ENCODE measurements at regions not wholly inside any gene's neighbourhood (a gene's known extent, or its start where the extent isn't known, plus 50 kb on each side); places are given as distances from the start of the nearest gene placed in this dataset.
"Not testable (repeated sequence)": the region's sequence is repeated elsewhere in the genome, so short reads cannot be mapped to it uniquely, and the experiment has no call there.

- Mint-ChIP-seq H3K4me1 (ENCODE audit: low read depth in 2 of 2) (peaks cover 4 to 5% of the 10 kb centered on the region in 2 donors), H3K36me3 (ENCODE audit: insufficient read depth) (no peaks in the 10 kb centered on the region), H3K27ac (no peak overlapping the region), H3K4me3 (no peak overlapping the region), H3K27me3 (peaks cover 6 to 7% of the 10 kb centered on the region in 2 donors), H3K9me3 (peaks cover 3 to 12% of the 10 kb centered on the region in 2 donors)
- DNase-seq (no peak), ATAC-seq (replicated peaks) (no peak)
Measured at GRCh38 chr11:109061394-109061793, 360.6 kb upstream of the C11orf87 start.

DNA sequence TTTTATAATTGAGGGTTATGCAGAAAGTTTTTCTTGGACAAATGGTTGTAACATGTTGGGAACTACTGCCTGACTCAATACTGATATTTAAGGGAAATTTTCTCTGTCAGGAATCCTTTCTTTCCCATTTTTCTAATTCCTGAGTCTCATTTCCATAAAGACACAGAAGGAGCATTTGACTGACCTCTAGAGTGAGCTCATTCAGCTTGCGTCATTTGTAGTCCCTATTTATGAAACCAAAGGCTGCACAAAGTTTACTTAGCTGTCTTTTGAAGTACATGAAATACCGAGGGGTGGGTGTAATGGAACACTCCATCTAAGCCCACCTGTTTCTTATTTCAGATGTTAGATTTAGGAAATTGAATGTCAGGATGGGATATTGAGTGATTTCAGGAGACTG, 359.5 kb upstream of the C11orf87 start:
- Mint-ChIP-seq H3K36me3 (ENCODE audit: insufficient read depth) (no peaks in the 10 kb centered on the region), H3K4me3 (no peak overlapping the region)
- no peak for DNase-seq

DNA sequence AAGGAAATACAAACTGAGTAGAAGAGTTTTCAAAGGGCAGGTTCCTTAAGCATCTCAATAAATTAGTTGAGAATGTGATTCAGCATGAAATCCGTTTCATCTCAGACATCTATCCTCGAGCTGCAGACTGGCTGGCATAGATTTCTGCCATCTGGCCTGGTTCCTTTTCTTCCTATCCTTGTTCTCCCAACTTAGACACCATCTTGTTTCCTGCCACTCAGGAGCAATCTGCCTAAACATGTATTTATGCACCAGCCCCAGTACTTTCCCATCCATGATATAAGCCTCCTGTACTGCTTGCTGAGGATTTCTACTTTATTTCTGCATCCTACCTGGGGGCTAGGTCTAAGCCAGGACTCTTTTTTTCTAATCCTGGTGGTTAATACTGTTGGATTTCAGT, 359.1 kb upstream of the C11orf87 start:
- Mint-ChIP-seq H3K27ac (no peak overlapping the region), H3K9me3 (peaks cover 3 to 13% of the 10 kb centered on the region in 2 donors), H3K4me1 (ENCODE audit: low read depth in 2 of 2) (peaks cover 4 to 5% of the 10 kb centered on the region in 2 donors), H3K36me3 (ENCODE audit: insufficient read depth) (no peaks in the 10 kb centered on the region), H3K4me3 (no peak overlapping the region), H3K27me3 (peaks cover 7 to 8% of the 10 kb centered on the region in 2 donors)
- ATAC-seq (replicated peaks) (no peak), DNase-seq (no peak)

More for the DNA sequence above, 359.5 kb upstream of the C11orf87 start:
- H3K27me3 Mint-ChIP-seq = peaks cover 7 to 8% of the 10 kb centered on the region in 2 donors
- peaks cover 4 to 5% of the 10 kb centered on the region in 2 donors for H3K4me1 Mint-ChIP-seq (ENCODE audit: low read depth in 2 of 2)
- H3K27ac Mint-ChIP-seq = no peak overlapping the region
- H3K9me3 Mint-ChIP-seq = peaks cover 3 to 13% of the 10 kb centered on the region in 2 donors
- no peak for ATAC-seq (replicated peaks)

- not testable (repeated sequence) for H3K27me3 Mint-ChIP-seq; H3K27ac Mint-ChIP-seq; H3K36me3 Mint-ChIP-seq (ENCODE audit: insufficient read depth); H3K4me3 Mint-ChIP-seq; H3K4me1 Mint-ChIP-seq (ENCODE audit: low read depth in 2 of 2)
- ATAC-seq (replicated peaks) (peak; percentile 36), DNase-seq (peak in 1 of 3 experiments; percentile 5)
- H3K9me3 Mint-ChIP-seq = peaks cover 3 to 13% of the 10 kb centered on the region in 2 donors
Measured at GRCh38 chr11:109064618-109065311, 357.2 kb upstream of the C11orf87 start.

- H3K27me3 Mint-ChIP-seq = peaks cover 0 to 3% of the 10 kb centered on the region in 2 donors
- DNase-seq (no peak), ATAC-seq (replicated peaks) (no peak)
- H3K4me3 Mint-ChIP-seq = no peak overlapping the region
- H3K4me1 Mint-ChIP-seq (ENCODE audit: low read depth in 2 of 2) = no peaks in the 10 kb centered on the region
- H3K27ac Mint-ChIP-seq = no peak overlapping the region
- H3K36me3 Mint-ChIP-seq (ENCODE audit: insufficient read depth) = no peaks in the 10 kb centered on the region
- H3K9me3 Mint-ChIP-seq = peaks cover 0 to 8% of the 10 kb centered on the region in 2 donors
Measured at GRCh38 chr11:109071262-109071661, 350.7 kb upstream of the C11orf87 start.

DNA sequence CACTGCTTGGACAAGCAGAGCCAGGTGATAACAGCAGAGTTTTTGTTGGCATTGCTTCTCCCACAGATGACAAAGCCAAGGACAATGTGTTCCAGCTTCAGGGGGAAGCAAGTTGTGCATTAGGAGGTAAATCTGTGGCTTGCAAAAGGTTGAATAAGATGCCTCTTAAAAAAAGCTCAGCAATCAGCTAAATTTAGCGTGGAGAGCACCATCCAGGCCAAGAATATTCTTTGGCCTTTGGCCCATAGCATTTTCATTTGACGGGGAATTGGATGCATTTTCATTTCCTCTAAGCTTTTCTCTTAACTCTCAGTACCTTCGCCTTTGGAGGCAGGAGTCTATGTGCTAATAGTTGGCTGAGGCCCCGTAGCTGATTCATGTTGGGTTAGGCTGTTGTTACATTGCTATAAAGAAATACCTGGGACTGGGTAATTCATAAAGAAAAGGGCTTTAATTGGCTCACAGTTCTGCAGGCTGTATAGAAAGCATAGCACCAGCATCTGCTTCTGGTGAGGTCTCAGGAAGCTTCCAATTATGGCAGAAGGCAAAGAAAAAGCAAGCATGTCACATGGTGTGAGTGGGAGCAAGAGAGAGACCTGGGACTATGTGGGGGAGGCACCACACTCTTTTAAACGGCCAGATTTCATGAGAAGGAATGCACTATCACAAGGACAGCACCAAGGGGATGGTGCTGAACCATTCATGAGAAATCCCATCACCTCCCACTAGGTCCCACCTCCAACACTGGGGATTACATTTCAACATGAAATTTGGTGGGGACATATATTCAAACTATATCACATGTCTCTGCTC, 350.1 kb upstream of the C11orf87 start:
- Mint-ChIP-seq H3K4me3 (no peak overlapping the region), H3K27ac (no peak overlapping the region), H3K27me3 (no peaks in the 10 kb centered on the region), H3K4me1 (ENCODE audit: low read depth in 2 of 2) (no peaks in the 10 kb centered on the region), H3K36me3 (ENCODE audit: insufficient read depth) (no peaks in the 10 kb centered on the region), H3K9me3 (peaks cover 0 to 6% of the 10 kb centered on the region in 2 donors)
- DNase-seq (no peak), ATAC-seq (replicated peaks) (no peak)

DNA sequence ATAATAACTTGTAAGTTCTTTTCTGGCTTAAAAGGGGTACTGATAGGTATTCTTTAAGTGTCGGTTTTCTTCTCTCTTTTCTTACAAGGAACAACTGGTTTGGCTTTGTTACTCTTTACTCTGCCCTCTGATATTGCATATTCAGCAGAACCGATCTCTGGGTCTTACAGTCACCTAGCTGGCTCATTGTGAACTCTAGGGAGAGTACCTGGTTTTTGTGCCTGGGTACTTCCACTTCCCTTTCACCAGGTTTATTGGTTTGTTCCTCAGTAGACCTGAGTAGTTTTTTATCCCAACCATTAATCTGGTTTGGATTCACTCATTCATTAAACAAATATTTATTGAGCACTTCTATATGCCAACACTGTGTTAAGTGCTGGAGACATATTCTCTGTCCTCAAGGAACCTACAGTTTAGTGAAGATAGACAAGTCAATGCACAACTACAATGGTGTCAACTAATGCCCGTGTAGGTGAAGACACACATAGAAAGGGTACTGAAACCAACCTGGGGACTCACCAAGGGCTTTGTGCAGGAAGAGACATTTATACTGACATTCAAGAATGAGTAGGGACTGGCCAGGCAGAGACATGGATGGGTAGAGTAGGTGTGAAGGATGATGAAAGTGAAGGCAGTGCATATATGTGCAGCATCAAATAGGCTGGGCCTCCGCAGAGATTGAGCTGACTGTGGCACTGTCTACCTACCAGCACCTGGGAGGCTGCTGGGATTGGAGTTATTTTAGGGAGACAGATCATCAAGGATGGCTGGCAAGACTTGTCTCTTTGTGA, 348.8 kb upstream of the C11orf87 start:
- no peaks in the 10 kb centered on the region for H3K27me3 Mint-ChIP-seq
- DNase-seq (no peak), ATAC-seq (replicated peaks) (no peak)
- no peak overlapping the region for H3K27ac Mint-ChIP-seq
- H3K36me3 Mint-ChIP-seq (ENCODE audit: insufficient read depth) = no peaks in the 10 kb centered on the region
- H3K9me3 Mint-ChIP-seq = peaks cover 0 to 6% of the 10 kb centered on the region in 2 donors
- H3K4me1 Mint-ChIP-seq (ENCODE audit: low read depth in 2 of 2) = no peaks in the 10 kb centered on the region
- no peak overlapping the region for H3K4me3 Mint-ChIP-seq

DNA sequence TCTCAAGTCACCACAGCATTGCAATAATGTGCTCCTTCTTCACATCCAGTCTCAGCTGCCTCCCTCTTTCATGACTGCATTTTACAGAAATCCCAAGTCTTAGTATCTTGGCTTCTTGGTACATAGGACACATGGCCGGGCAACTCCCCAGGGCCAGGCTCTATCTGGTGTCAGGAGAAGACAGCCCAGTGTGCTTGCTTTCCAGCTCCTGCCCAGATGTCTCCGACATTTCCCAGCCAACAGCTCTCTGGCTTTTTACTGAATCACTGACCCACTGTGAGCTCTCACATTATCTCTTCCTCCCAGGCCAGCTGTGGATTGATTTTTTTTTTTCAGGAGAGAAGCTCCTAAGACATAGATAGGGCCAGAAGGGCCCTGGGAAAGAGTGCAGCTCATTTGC, 346.0 kb upstream of the C11orf87 start:
- Mint-ChIP-seq H3K4me1 (ENCODE audit: low read depth in 2 of 2) (no peaks in the 10 kb centered on the region), H3K27me3 (no peaks in the 10 kb centered on the region), H3K9me3 (no peaks in the 10 kb centered on the region), H3K4me3 (no peak overlapping the region), H3K36me3 (ENCODE audit: insufficient read depth) (no peaks in the 10 kb centered on the region), H3K27ac (no peak overlapping the region)
- ATAC-seq (replicated peaks) (no peak), DNase-seq (no peak)

DNA sequence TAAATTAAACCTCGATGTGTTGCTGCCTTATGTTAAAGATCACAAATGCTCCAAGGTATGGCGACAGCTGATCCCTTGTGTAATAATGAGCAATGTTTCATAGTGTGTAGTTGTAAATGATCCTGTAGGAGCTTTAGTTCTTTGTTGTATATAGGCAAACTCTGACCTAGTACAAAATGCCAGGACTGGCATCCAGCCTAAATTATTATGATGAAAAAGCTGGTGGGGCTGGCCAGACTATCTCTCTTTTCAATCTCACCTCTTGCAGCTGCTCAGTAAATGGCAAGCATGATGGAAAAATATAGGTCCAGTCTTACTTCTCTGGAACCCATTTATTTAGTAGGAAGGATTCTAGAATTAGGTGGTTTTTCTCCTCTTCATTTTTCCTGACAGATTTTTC, 345.1 kb upstream of the C11orf87 start:
- DNase-seq = no peak
- H3K27me3 Mint-ChIP-seq = no peaks in the 10 kb centered on the region

GRCh38 chr11:109077291-109077920, 344.6 kb upstream of the C11orf87 start:
- DNase-seq = no peak
- no peaks in the 10 kb centered on the region for H3K36me3 Mint-ChIP-seq (ENCODE audit: insufficient read depth)
- no peaks in the 10 kb centered on the region for H3K4me1 Mint-ChIP-seq (ENCODE audit: low read depth in 2 of 2)
- no peaks in the 10 kb centered on the region for H3K27me3 Mint-ChIP-seq
- H3K4me3 Mint-ChIP-seq = no peak overlapping the region
- no peak for ATAC-seq (replicated peaks)
- no peaks in the 10 kb centered on the region for H3K9me3 Mint-ChIP-seq
- H3K27ac Mint-ChIP-seq = no peak overlapping the region

More for the DNA sequence above, 345.1 kb upstream of the C11orf87 start:
- ATAC-seq (replicated peaks) = no peak
- no peaks in the 10 kb centered on the region for H3K4me1 Mint-ChIP-seq (ENCODE audit: low read depth in 2 of 2)
- no peak overlapping the region for H3K4me3 Mint-ChIP-seq
- no peaks in the 10 kb centered on the region for H3K36me3 Mint-ChIP-seq (ENCODE audit: insufficient read depth)
- H3K27ac Mint-ChIP-seq = no peak overlapping the region
- no peaks in the 10 kb centered on the region for H3K9me3 Mint-ChIP-seq

DNA sequence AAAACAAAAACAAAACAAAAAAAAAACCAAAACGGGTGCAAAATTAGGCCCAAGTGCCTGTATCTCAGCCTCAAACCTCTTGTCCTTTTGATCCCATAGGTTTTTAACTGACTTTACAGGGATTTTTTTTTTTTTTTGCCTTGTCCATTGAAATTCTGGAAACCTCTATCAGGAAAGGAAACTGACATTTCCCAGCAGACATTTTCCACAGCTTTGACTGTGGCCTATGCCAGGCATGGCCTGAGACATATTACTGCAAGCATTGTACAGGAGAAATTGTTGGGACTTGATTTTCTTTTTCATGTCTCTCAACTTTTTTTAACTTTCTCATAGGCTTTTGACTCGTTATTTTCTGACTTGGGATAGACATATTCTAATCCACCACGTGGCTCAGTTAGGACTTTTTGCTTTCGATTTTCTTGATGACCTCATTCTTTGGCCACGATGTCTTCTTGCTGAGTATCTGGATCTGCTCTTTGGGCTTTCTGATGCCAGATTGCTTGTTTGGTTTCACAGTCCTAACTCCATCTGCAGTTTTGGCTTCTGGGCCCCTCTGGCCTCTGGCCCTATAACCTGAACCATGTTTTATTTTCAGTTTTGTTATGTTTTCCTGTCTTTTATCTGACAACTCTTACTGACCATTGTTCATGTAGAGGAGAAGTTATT, 336.1 kb upstream of the C11orf87 start:
- Mint-ChIP-seq H3K36me3 (ENCODE audit: insufficient read depth) (no peaks in the 10 kb centered on the region), H3K4me1 (ENCODE audit: low read depth in 2 of 2) (no peaks in the 10 kb centered on the region), H3K4me3 (no peak overlapping the region), H3K27ac (no peak overlapping the region), H3K27me3 (peaks cover 0 to 7% of the 10 kb centered on the region in 2 donors), H3K9me3 (peaks cover 3 to 7% of the 10 kb centered on the region in 2 donors)
- no peak for ATAC-seq (replicated peaks)
- no peak for DNase-seq

GRCh38 chr11:109086931-109087330, 335.1 kb upstream of the C11orf87 start:
- H3K4me1 Mint-ChIP-seq (ENCODE audit: low read depth in 2 of 2) = no peaks in the 10 kb centered on the region
- peaks cover 0 to 7% of the 10 kb centered on the region in 2 donors for H3K27me3 Mint-ChIP-seq
- ATAC-seq (replicated peaks) = no peak
- no peak overlapping the region for H3K27ac Mint-ChIP-seq
- H3K9me3 Mint-ChIP-seq = peaks cover 3 to 7% of the 10 kb centered on the region in 2 donors
- H3K36me3 Mint-ChIP-seq (ENCODE audit: insufficient read depth) = no peaks in the 10 kb centered on the region
- DNase-seq = no peak
- no peak overlapping the region for H3K4me3 Mint-ChIP-seq

Measured in effector memory CD8-positive, alpha-beta T cell (primary cell).